Spinal cord (tissue), 9 donors: ENCODE measurements at regions not wholly inside any gene's neighbourhood (a gene's known extent, or its start where the extent isn't known, plus 50 kb on each side); places are given as distances from the start of the nearest gene placed in this dataset.
"Not testable (repeated sequence)": the region's sequence is repeated elsewhere in the genome, so short reads cannot be mapped to it uniquely, and the experiment has no call there.

Experiments
- DNase-seq, 6 donors: peaks; one replicate each; pipeline versions ENCODE4 v3.0.0 to v3.0.0-alpha.2; 2013 to 2015; ENCODE audit warnings: low spot score in 6 of 6, low read depth in 4 of 6
- H3K27ac ChIP-seq: one replicate; pipeline ENCODE4 v1.5.1; 2013; ENCODE audit warnings: low read depth, low read length, control low read depth
- H3K27me3 ChIP-seq: one replicate; pipeline ENCODE4 v1.6.1; 2013; ENCODE audit warnings: low read length; ENCODE audit not compliant: control insufficient read depth, insufficient read depth
- H3K36me3 ChIP-seq: one replicate; pipeline ENCODE4 v1.6.1; 2013; ENCODE audit warnings: low read length; ENCODE audit not compliant: control insufficient read depth, insufficient read depth
- H3K4me1 ChIP-seq: one replicate; pipeline ENCODE4 v1.6.1; 2013; ENCODE audit warnings: low read length; ENCODE audit not compliant: control insufficient read depth, insufficient read depth
- H3K4me3 ChIP-seq: one replicate; pipeline ENCODE4 v1.5.1; 2013; ENCODE audit warnings: low read depth, low read length, control low read depth
- H3K9me3 ChIP-seq: one replicate; pipeline ENCODE4 v1.6.1; 2013; ENCODE audit warnings: low read length; ENCODE audit not compliant: control insufficient read depth, insufficient read depth
- WGBS: methylation state at CpG from one replicate; pipeline ENCODE4 v1.1.5; 2013; ENCODE audit warnings: missing lambda C conversion rate; ENCODE audit not compliant: insufficient coverage; 5-methylcytosine and 5-hydroxymethylcytosine counted together
- donor health status: healthy.

DNA sequence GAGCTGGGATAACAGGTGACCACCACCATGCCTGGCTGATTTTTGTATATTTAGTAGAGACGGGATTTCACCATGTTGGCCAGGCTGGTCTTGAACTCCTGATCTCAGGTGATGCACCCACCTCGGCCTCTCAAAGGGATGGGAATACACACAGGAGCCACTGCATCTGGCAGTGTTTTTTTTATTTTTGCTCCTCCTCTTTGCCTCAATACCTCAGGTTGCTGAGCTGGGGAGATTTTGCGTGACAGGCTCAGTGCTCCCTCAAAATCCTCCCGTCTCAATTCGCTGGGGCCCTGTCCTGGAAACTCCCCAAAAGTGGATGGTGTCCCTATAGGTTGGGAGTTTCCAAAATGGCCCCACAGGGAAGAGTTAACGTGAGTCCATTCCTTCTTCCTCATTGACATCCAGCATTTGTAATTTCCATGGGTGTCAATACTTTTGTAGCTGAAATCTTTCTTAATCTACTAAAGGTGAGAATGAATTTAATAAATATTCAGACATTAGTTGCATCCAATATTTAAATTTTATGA lies 71.8 kb downstream of the GGTLC2 start:
- Histone ChIP-seq H3K27ac (no peak overlapping the region), H3K4me3 (no peak overlapping the region), H3K27me3 (no peaks in the 10 kb centered on the region), H3K4me1 (no peaks in the 10 kb centered on the region), H3K36me3 (no peaks in the 10 kb centered on the region), H3K9me3 (no peaks in the 10 kb centered on the region)
- 90% methylated on average over 2 of the region's 6 CpGs for WGBS
- no peak for DNase-seq

DNA sequence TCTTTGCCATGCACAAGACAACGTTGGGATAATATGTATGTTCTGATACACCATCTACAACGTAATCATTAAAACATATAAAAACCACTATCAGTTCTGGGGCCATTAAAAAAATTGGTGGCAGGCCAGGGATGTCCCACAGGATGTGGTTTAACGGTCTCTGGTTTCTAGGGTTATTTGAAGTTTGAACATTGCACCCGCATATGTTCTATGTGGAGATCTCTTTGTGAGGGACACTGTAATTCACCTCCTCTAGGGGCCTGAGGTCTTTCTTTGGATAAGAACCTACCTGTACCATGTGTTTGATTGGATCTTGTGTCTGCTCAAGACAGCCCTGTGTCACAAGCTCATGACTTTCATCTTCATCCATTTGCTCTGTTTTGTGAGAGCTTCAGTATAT lies 73.2 kb downstream of the GGTLC2 start:
- Histone ChIP-seq H3K27me3 (no peaks in the 10 kb centered on the region), H3K27ac (no peak overlapping the region), H3K4me3 (no peak overlapping the region), H3K36me3 (no peaks in the 10 kb centered on the region), H3K4me1 (no peaks in the 10 kb centered on the region), H3K9me3 (no peaks in the 10 kb centered on the region)
- DNase-seq: no peak
- WGBS: 100% methylated on average over 1 of the region's 4 CpGs

GRCh38 chr22:22720201-22720723 lies 75.8 kb downstream of the GGTLC2 start:
- H3K4me1 ChIP-seq: no peaks in the 10 kb centered on the region
- no peaks in the 10 kb centered on the region for H3K36me3 ChIP-seq
- no peaks in the 10 kb centered on the region for H3K9me3 ChIP-seq
- 47% methylated on average over 1 of the region's 3 CpGs for WGBS
- no peak overlapping the region for H3K4me3 ChIP-seq
- DNase-seq: peak in 2 of 6 donors; percentile 4 to 12
- no peak overlapping the region for H3K27ac ChIP-seq
- no peaks in the 10 kb centered on the region for H3K27me3 ChIP-seq

DNA sequence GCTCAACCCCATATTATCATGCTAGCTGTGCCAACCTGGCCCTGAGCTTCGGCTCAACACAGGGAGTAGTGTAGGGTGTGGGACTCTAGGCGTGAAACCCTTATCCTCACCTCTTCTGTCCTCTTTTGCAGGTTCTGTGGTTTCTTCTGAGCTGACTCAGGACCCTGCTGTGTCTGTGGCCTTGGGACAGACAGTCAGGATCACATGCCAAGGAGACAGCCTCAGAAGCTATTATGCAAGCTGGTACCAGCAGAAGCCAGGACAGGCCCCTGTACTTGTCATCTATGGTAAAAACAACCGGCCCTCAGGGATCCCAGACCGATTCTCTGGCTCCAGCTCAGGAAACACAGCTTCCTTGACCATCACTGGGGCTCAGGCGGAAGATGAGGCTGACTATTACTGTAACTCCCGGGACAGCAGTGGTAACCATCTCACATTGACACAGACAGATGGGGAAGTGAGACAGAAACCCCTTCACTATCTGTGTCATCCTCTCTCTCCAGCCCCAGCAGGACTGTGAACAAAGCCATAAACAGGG lies 76.4 kb downstream of the GGTLC2 start:
- no peak for DNase-seq

GRCh38 chr22:22721681-22722354 lies 77.4 kb downstream of the GGTLC2 start:
- H3K27me3 ChIP-seq: peaks cover 2% of the 10 kb centered on the region
- 65% methylated on average over 4 of the region's 5 CpGs for WGBS
- H3K36me3 ChIP-seq: no peaks in the 10 kb centered on the region

More for the DNA sequence above, 76.4 kb downstream of the GGTLC2 start:
- Histone ChIP-seq H3K36me3 (no peaks in the 10 kb centered on the region), H3K27me3 (peaks cover 2% of the 10 kb centered on the region), H3K9me3 (no peaks in the 10 kb centered on the region), H3K4me1 (no peaks in the 10 kb centered on the region), H3K27ac (no peak overlapping the region), H3K4me3 (no peak overlapping the region)
- WGBS: 77% methylated on average over 4 of the region's 6 CpGs

GRCh38 chr22:22728382-22728781 lies 84.0 kb downstream of the GGTLC2 start:
- Histone ChIP-seq H3K4me3 (no peak overlapping the region), H3K9me3 (no peaks in the 10 kb centered on the region), H3K36me3 (no peaks in the 10 kb centered on the region), H3K4me1 (no peaks in the 10 kb centered on the region), H3K27ac (no peak overlapping the region), H3K27me3 (peaks cover 2% of the 10 kb centered on the region)
- whole genome bisulfite sequencing: no CpG with 5 or more reads among the region's 5 CpGs
- no peak for DNase-seq

More at GRCh38 chr22:22721681-22722354, 77.4 kb downstream of the GGTLC2 start:
- Histone ChIP-seq H3K4me3 (no peak overlapping the region), H3K27ac (no peak overlapping the region), H3K9me3 (no peaks in the 10 kb centered on the region), H3K4me1 (no peaks in the 10 kb centered on the region)
- DNase-seq: no peak

DNA sequence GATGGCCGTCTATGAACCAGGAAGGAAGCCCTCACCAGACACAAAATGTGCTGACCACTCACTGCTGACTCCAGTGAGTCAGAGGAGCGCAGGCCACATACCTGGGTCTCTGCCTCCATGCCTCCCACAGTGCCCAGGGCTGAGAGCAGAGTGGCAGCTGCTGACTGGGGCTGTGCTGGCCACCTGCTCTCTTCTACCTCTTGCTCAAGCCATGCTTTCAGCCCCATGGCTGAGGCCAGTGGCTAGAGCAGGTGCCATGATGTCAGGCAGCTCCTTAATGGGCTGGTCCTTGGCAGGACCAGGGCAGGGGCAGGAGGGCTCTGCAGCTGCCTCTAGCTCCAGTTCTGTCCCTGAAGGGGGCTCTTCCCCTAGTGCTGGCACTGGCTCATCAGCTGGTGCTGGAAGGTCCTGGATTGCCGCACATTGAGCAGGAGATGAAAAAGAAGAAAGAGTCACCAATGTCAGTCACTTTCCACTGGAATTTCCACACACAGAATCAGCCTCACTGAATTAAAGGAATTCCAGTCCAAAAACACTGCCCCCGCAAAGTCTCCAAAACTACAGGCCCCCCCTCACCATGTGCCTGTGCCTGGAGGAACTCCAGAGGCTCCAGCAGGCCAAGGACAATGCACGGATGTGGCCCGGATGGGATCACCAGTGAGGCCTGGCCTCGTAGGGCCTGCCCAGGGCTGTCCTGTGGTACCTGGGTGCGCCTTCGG lies 86.4 kb downstream of the GGTLC2 start:
- no peak overlapping the region for H3K27ac ChIP-seq
- H3K36me3 ChIP-seq: no peaks in the 10 kb centered on the region
- WGBS: 87% methylated on average over 9 of the region's 9 CpGs
- H3K9me3 ChIP-seq: no peaks in the 10 kb centered on the region
- DNase-seq: no peak
- H3K4me1 ChIP-seq: no peaks in the 10 kb centered on the region
- H3K4me3 ChIP-seq: no peak overlapping the region
- no peaks in the 10 kb centered on the region for H3K27me3 ChIP-seq

DNA sequence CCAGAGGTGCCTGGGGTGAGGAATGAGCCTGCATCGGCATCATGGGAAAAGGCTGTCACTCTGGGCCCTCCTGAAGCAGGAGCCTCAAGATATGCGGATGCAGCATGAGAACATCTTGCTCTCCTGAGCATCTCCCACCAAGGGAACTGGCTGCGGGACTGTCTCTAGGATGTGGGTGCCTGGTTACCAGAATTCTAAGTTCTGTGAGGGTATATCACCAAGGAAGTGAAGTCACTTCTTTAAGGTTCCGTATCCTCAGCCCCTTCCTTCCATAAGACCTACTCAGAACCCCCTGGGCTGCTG lies 86.9 kb downstream of the GGTLC2 start:
- Histone ChIP-seq H3K4me3 (no peak overlapping the region), H3K27ac (no peak overlapping the region), H3K36me3 (no peaks in the 10 kb centered on the region), H3K27me3 (no peaks in the 10 kb centered on the region), H3K4me1 (no peaks in the 10 kb centered on the region), H3K9me3 (no peaks in the 10 kb centered on the region)
- no peak for DNase-seq
- 78% methylated on average over 3 of the region's 4 CpGs for WGBS

GRCh38 chr22:22733006-22733405 lies 88.6 kb downstream of the GGTLC2 start:
- not testable (repeated sequence) for H3K4me1 ChIP-seq, H3K9me3 ChIP-seq, H3K4me3 ChIP-seq, H3K27ac ChIP-seq, H3K27me3 ChIP-seq, H3K36me3 ChIP-seq, DNase-seq
- 81% methylated on average over 2 of the region's 2 CpGs for WGBS
